Thoracic aorta (tissue), 2 donors: ENCODE measurements at regions not wholly inside any gene's neighbourhood (a gene's known extent, or its start where the extent isn't known, plus 50 kb on each side); places are given as distances from the start of the nearest gene placed in this dataset.

ENCODE experiments used
- ATAC-seq: fragments of 150-250 bp; one replicate; pipeline ENCODE4 v1.8.0; 2017; ENCODE audit warnings: low read depth; ENCODE audit not compliant: insufficient number of reproducible peaks, low FRiP score
- DNase-seq: peaks from one replicate; pipeline ENCODE4 v3.0.0-alpha.2; 2020; ENCODE audit warnings: low spot score
- H3K27ac ChIP-seq, 2 donors: fragments of 200-600 bp; sonication (generic); 1 replicate in 1 of 2; 2 replicates in 1 of 2; pipeline ENCODE4 v1.5.1; 2016; ENCODE audit warnings: mild to moderate bottlenecking in 2 of 2, moderate library complexity in 2 of 2
- H3K27me3 ChIP-seq: fragments of 200-600 bp; sonication (generic); replicated peaks from 2 replicates; pipeline ENCODE4 v1.6.0; 2016; ENCODE audit warnings: mild to moderate bottlenecking; ENCODE audit not compliant: insufficient read depth
- H3K36me3 ChIP-seq: fragments of 200-600 bp; sonication (generic); one replicate; pipeline ENCODE4 v1.5.1; 2016
- H3K4me1 ChIP-seq, 2 donors: fragments of 200-600 bp; sonication (generic); 1 replicate in 1 of 2; 2 replicates in 1 of 2; pipeline versions ENCODE4 v1.5.1 to v1.6.0; 2016; ENCODE audit warnings: low read depth in 2 of 2, mild to moderate bottlenecking in 1 of 2; ENCODE audit not compliant: control insufficient read depth in 1 of 2
- H3K4me3 ChIP-seq: fragments of 200-600 bp; sonication (generic); 2 replicates; pipeline ENCODE4 v1.5.1; 2016; ENCODE audit warnings: mild to moderate bottlenecking
- H3K9me3 ChIP-seq: fragments of 200-600 bp; sonication (generic); 2 replicates; pipeline ENCODE4 v1.5.1; 2016
- CTCF ChIP-seq: fragments of 200-600 bp; sonication (generic); IDR thresholded peaks from one replicate; pipeline ENCODE4 v1.5.1; 2019; ENCODE audit warnings: antibody characterized with exemption

- no peak overlapping the region for H3K27ac ChIP-seq
- no peak for DNase-seq
- no peak overlapping the region for H3K4me3 ChIP-seq
- H3K9me3 ChIP-seq = no peaks in the 10 kb centered on the region
- no peaks in the 10 kb centered on the region for H3K4me1 ChIP-seq
- TF ChIP-seq CTCF = no peak
- no peaks in the 10 kb centered on the region for H3K36me3 ChIP-seq
- no peaks in the 10 kb centered on the region for H3K27me3 ChIP-seq
- no peak for ATAC-seq
Observed at GRCh38 chr9:29332789-29333188, 1759.5 kb upstream of the C9orf72 start.

GRCh38 chr9:29336281-29336680 lies 1763.0 kb upstream of the C9orf72 start:
- TF ChIP-seq CTCF = no peak
- H3K27me3 ChIP-seq = no peaks in the 10 kb centered on the region
- no peaks in the 10 kb centered on the region for H3K4me1 ChIP-seq
- H3K9me3 ChIP-seq = no peaks in the 10 kb centered on the region
- H3K36me3 ChIP-seq = no peaks in the 10 kb centered on the region
- DNase-seq = no peak
- H3K4me3 ChIP-seq = no peak overlapping the region
- H3K27ac ChIP-seq = no peak overlapping the region
- ATAC-seq = no peak

- ATAC-seq (no peak), DNase-seq (no peak)
- no peaks in the 10 kb centered on the region for H3K27me3 ChIP-seq
- no peaks in the 10 kb centered on the region for H3K4me1 ChIP-seq
- TF ChIP-seq CTCF = no peak
- no peak overlapping the region for H3K4me3 ChIP-seq
- H3K9me3 ChIP-seq = no peaks in the 10 kb centered on the region
- H3K36me3 ChIP-seq = no peaks in the 10 kb centered on the region
- H3K27ac ChIP-seq = no peak overlapping the region
Observed at GRCh38 chr9:29339387-29339786, 1766.1 kb upstream of the C9orf72 start.

- H3K36me3 ChIP-seq = no peaks in the 10 kb centered on the region
- no peaks in the 10 kb centered on the region for H3K9me3 ChIP-seq
- no peak for TF ChIP-seq CTCF
- ATAC-seq = no peak
- H3K4me1 ChIP-seq = no peaks in the 10 kb centered on the region
- H3K27ac ChIP-seq = no peak overlapping the region
- no peaks in the 10 kb centered on the region for H3K27me3 ChIP-seq
- no peak overlapping the region for H3K4me3 ChIP-seq
- DNase-seq = no peak
Observed at GRCh38 chr9:29348999-29349398, 1775.7 kb upstream of the C9orf72 start.

- no peak for ATAC-seq
- H3K36me3 ChIP-seq = no peaks in the 10 kb centered on the region
- H3K27ac ChIP-seq = no peak overlapping the region
- no peaks in the 10 kb centered on the region for H3K4me1 ChIP-seq
- H3K4me3 ChIP-seq = no peak overlapping the region
- H3K9me3 ChIP-seq = peaks cover under 1% of the 10 kb centered on the region
- DNase-seq = no peak
- no peaks in the 10 kb centered on the region for H3K27me3 ChIP-seq
- no peak for TF ChIP-seq CTCF
Observed at GRCh38 chr9:29389421-29389820, 1816.1 kb upstream of the C9orf72 start.
